ENCODE measurements at regions not wholly inside any gene's neighbourhood (a gene's known extent, or its start where the extent isn't known, plus 50 kb on each side); places are given as distances from the start of the nearest gene placed in this dataset.
"Not testable (repeated sequence)": the region's sequence is repeated elsewhere in the genome, so short reads cannot be mapped to it uniquely, and the experiment has no call there.

DNA sequence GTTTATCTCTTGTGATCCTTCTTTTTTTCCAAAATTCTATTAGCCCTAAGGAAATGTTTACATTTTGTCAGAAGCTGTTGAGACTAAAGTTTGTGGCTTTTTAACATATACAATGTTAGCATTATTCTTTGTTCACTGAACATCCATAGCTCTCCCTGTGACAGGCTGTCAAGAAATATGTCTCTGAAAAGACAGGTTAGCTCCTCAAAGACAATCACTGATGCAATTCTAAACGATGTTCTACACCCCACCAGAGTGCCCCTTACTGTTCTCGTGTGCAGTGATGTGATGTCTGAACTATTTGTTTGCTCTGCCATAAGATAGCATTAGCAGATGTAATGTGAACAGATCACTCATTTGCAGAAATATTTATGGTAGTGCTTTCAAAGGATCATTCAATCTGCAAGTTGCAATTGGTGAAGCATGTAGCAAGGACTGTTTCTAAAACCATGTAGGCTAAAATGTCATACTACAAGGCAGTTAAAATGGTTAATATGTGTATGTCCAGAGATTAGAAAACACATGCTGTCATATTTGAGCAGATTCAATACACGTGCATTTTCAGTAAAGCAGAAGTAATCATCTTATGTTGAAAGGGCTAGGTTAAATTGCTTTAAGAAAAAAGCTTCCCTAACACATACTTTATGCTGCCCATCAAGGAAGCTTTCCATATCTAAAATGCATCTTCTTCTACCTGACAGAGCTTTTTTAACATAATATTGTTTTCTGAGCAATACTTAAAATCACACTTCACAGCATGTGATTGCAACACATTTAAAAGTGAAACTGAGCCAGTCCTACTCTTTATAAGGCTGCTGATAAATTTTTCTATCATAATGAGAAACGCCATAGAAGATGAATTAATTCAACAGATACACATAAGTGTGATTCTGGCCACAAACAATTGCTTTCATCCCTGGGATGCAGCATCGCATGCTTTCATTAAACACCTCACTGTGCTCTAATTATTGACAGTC is 285.7 kb upstream of the UBE2E3 start:
- no peak for DNase-seq

DNA sequence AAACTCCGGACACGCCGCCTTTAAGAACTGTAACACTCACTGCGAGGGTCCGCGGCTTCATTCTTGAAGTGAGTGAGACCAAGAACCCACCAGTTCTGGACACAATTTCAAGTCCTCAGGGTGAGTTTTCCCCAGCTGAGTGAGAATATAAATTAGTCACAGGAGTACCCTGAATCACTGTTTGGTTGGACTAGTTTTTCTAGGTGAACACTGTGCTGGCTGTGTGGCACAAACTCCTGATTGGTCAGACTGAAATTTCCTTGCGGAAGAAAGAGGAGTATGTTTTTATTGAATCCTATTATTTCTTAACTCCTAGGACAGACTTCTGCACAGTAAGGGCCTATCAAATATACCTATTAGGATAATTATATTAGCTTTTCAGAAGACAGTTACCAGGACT is 288.1 kb upstream of the UBE2E3 start:
- no peak for DNase-seq

DNA sequence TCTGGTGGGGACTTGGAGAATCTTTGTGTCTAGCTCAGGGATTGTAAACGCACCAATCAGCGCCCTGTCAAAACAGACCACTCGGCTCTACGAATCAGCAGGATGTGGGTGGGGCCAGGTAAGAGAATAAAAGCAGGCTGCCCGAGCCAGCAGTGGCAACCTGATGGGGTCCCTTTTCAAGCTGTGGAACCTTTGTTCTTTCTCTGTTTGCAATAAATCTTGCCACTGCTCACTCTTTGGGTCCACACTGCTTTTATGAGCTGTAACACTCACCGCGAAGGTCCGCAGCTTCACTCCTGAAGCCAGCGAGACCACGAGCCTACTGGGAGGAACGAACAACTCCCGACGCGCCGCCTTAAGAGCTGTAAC is 288.6 kb upstream of the UBE2E3 start:
- DNase-seq = not testable (repeated sequence)

DNA sequence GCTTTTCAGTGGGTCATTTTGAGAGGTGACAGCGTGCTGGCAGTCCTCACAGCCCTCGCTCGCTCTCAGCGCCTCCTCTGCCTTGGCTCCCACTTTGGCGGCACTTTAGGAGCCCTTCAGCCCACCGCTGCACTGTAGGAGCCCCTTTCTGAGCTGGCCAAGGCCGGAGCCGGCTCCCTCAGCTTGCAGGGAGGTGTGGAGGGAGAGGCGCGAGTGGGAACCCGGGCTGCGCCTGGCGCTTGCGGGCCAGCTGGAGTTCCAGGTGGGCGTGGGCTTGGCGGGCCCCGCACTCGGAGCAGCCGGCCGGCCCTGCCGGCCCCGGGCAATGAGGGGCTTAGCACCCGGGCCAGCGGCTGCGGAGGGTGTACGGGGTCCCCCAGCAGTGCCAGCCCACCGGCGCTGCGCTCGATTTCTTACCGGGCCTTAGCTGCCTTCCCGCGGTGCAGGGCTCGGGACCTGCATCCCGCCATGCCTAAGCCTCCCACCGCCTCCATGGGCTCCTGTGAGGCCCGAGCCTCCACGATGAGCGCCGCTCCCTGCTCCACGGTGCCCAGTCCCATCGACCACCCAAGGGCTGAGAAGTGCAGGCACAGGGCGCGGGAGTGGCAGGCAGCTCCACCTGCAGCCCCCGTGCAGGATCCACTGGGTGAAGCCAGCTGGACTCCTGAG is 289.1 kb upstream of the UBE2E3 start:
- DNase-seq = not testable (repeated sequence)

DNA sequence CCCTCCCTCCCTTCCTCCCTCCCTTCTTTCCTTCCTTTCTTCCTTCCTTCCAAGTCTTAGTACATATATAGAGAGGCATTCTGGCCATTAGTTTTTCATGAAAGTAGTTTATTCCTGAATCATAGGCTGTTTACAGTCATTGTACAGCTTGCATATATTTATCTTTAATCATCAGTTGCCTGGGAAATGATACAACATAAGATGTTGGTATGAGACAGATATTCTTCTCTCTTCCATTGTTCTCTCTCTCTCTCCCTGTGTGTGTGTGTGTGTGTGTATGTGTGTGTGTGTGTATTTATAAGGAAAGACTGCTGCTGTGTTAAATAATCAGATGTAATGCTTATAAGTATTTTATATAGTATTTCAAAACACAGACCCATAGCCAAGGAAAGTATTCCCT is 289.8 kb upstream of the UBE2E3 start:
- no peak for DNase-seq

DNA sequence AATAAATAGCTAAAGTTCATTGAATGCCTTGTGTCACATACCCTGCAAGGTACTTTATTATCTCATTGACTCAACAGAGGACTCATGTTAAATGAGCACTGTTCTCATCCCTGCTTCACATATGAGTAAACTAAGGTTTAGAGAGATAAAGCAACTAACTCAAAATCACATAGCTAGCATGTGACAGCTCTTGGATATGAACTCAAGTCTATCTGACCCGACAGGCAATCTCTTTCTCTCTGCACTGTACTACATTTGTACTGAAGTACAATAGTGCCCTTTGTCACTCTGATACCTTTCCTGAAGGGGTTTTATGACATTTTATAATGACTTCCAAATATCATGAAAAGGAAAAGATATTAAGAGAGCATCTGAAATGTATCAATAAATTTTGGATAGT is 297.5 kb upstream of the UBE2E3 start:
- no peak for DNase-seq

DNA sequence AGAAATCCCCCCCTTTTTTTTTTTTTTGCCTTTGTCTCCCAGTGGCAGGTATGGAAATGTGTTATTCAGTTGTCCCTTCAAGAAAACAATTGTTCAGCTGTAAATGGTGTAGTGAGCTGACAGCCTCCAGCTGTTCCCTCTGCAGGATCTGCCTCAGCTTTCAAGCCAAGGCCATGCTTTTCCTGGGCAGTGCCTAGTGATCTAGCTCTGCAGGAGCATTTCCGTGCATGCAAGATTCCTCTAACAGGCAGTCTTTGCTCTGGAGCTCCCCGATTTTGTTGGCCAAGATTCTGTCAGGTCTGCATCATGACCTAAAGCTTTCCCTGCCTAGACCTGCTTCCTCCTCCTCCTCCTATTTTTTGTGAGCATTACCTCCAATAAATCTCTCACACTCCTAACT is 300.7 kb upstream of the UBE2E3 start:
- no peak for DNase-seq

DNA sequence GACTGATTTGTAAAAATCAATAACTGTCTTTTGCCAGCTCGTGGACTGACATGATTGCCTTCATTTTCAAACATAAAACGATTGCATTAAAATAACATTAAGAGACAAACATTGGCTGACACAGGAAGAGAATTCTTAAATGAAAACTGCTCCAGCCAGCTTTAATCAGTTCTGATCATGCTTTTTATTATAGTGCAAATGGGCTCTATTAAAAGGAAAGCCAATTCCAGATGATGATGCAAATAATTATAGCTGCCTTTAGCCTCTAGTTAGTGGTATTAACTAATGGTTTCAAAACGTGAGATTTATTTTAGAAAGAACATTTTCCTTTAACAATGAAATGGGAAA is 301.8 kb upstream of the UBE2E3 start:
- DNase-seq = no peak

DNA sequence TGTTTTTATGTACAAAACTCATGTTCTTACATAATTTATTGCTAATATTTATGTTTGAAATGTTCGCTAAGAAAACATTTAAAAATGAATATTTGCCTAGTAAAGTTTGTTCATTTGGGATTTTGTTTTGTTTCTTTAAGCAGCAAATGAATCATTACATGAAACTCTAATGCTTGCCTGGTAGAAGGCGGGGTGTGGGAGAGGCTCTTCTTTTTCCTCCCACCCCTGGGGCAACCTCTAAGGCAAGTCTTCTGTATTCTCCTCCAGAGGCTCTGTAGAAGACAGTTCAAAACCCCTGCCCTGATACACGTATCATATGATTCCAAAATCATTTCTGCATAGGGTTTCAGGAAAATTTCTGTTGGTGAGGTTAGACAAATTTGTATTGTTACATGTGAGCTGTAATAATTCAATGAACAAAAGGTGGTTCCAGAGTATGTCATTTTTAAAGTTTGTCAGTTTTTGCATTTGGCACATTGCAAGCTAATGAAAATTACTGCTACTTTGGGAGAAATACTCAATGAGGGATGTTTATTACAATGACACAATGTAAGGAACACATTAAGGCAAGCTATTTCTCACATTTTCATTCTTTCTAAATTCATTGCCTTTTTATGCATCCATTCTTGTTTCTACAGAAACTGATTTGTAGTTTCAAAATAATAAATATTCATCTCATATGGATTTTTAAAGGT is 302.3 kb upstream of the UBE2E3 start:
- no peak for DNase-seq

DNA sequence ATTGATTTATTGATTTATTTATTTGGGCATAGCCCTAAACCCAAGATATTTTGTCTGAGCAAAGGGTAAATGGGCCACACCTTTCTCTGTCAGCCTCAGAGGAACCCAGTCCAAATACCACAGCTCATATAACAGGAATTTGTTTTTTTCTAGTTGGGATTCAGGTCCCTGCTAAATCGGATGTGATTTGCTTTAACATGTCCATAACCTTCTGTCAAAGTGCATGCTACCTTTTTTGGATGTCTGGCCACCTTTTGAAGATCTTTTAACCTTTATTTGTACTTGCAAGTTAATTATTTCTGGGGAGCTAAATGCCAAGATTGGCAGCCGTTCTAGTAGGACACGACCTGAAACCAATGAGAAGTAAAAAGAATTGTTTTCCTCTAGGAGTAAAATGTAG is 303.2 kb upstream of the UBE2E3 start:
- DNase-seq = no peak

DNA sequence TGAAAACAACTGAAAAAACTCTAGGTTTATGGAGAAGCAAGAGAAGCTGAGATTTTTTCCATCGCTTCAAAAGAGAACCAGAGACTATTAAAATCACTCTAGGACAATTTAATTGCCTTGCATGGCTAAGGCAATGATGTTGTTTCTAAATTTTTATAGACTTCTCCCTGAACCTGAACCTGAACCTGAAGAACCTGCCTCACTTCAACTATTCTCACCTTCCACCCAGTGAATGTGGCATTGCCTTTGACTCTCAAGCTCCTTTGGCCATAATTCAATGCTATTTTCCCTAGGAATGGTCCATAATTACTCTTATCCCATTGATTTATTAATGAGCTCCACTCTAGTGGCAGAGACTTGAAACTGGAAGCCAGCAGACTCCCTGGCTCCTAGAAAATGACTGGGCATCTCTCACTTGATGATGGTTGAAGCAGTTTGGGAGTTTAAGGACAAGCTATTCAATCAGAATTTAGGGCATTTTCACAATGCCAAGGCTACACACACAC is 303.8 kb upstream of the UBE2E3 start:
- DNase-seq = no peak

DNA sequence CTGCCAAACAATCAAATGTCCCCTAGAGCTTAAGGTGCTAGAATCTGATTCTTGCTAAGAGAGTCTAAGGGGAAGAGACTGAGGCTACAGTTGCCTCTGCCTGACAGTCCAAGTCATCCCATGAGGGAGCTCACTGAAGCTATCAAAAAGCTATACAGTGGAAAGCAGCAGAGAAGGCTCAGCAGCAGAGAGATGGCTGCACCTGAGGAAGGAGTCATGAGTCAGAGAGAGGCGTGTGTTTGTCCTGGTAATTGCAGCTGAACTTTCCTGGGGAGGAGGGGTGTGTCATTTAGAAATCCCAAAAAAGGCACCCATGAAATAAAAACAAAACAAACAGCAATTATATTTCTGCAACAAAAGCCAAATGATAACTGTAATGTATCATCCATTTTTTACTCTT is 305.2 kb upstream of the UBE2E3 start:
- DNase-seq = no peak

DNA sequence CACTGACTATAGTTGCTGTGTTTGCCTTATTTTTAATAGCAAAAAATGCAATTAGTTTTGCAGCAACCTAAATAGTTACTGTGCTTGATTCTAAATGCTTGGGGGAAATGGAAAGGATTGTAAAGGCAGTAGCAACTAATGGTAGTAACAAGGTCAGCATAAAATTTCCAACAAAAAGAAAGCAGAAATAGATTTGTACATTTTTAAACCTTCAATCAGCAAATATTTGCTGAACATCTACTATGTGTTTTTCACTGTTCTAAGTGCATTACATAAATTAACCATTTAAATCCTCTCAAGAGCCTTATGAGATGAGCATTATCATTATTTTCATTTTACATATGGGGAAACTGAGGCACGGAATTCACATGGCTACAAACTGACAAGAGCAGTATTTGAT is 308.0 kb upstream of the UBE2E3 start:
- no peak for DNase-seq

DNA sequence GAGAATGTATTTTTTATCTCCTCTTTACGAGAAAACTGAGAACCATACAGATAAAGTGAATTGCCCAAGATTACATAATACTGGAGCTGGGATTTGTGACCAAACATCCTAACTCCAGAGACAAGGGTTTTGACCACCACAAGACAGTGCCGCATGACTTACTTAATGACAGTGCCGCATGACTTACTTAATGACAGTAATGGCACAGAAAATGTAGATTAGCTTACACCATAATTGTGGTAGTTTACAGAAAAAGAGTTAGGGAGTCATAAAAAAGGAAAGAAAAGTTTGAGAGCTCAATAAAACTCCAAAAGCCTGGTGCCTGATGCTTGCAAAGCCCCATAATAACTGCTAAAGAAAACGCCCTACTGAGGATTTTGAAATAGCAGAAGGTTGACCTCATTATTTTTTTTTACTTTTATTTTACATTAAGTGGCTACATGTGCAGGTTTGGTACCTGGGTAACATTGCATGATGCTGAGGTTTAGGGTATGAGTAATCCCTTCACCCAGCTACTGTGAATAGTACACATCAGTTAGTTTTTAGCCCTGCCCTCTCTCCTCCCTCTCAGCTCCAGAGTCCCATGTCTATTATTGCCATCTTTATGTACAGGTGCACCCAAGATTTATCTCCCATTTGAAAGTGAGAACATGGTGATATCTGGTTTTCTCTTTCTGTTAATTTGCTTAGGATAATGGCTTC is 310.0 kb upstream of the UBE2E3 start:
- DNase-seq = no peak

DNA sequence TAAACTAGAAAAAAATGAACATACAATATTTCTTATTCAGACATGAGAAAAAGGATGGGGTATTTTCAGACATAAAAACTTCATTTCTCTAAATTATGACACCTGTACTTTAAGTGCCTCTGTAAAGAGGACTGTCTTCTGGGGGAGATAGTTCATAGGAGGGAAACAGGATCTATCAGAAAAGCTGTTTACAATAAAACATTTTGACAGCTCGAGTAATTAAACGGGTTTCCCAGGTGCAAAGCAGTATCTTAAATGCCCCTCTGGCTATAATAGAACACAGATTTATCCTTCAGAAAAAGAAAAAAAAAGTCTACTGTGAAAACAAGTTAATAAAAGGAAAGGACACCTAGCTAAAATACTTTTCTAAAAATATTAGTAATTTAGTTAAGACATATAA is 311.4 kb upstream of the UBE2E3 start:
- DNase-seq = no peak

DNA sequence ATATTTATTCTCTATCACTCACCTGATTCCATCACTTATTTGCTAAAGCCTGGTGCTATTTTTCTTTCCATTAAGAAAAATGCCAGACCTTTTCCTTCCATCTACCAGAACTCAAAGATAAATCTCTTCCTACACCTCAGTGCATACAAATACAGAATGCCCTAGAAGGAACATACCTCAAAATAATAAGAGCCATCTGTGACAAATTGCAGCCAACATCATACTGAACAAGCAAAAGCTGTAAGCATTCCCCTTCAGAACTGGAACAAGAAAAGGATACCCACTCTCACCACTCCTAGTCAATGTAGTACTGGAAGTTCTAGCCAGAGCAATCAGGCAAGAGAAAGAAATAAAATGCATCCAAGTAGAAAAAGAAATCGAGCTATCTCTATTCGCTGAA is 315.9 kb upstream of the UBE2E3 start:
- no peak for DNase-seq

DNA sequence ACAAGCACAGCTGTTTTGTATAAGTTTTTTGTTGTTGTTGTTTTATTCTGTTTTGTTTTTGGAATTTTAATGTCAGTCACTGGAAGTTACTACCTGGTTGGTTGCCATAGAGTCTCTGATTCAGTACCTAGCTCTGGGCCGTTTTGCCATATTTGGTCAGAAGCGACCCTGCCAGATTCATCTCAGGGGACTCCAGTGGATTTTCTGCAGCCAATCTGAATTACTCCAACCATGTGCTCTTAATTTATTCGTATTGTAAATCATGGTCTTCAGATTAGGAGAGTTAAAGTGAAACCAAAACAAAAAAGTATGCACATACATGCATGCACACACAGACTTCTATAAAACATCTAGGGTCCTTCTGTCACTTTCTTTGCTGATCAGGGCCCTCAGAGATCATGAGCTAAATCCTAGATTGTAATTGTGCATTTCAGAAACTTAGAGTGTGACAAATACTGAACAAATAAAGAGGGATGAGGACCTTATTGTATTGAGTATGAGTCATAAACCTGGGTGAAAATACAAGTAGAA is 317.4 kb upstream of the UBE2E3 start:
- no peak for DNase-seq

DNA sequence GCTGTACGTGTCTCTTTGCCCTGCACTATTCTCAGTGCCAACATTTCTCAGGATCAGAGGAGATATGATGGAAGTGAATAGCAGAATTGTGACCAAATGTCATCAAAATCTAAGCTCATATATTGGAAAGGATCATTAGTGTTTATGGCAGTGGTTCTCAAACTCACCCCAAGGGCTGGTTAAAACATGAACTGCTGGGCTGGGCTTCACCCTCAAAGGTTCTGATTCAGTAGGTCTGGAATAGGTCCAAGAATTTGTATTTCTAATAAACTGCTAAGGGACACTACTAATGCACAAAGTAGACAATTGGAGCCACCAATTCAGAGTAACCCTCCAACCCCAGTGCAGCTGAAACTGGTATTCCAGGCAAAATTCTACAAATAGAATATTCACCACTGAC is 317.9 kb upstream of the UBE2E3 start:
- no peak for DNase-seq

DNA sequence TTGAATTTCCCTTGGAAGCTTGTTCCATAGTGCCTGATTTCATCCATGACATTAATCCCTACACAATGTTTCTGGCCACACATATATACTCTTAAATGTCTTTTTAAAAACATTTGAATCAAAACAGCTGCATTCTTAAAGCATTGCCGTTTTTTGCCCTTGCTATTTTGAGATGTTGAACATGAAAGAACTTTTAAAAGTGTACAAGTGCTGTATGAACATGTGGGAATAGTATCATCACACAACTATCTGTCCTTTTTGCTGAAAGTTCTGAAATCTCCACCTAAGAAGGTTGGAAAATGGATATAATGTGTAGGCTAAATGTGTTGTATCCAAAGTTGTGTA is 318.7 kb upstream of the UBE2E3 start:
- no peak for DNase-seq

DNA sequence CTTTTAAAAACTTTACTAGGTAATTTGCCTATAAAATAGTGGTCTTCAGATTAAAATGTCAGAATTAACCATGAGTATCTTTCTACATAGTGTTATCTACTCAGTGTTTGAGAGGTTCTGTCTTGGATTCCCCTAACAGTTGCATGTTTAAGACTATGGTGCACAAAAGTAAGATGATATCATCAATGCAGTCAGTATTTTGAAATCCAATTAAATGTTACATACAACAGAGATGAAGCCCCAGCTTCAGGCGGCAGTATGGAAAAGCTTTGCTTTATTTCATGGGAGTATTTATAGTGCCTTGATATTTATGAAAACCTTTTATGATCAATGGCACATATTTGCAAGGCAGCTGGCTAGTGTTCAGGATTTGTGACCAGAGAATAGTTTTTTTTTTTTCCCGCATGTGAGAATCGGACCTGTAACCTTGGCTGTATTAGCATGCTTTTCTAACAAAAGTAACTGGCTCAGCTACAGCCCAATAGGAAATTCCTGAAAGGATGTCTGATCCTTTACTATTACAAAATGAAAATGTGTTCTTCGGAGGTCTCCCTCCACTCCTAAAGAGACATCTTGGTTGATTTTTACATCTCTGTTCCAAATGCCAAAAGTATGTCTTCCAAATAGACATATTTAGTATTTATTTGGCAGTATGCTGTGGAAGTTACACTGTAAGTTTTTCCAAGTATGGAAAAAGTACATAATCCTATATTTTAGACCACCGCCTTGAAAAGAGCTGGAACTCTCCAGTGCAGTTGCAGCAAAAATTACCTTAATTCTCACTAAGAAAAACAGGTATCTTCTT is 319.3 kb upstream of the UBE2E3 start:
- no peak for DNase-seq

DNA sequence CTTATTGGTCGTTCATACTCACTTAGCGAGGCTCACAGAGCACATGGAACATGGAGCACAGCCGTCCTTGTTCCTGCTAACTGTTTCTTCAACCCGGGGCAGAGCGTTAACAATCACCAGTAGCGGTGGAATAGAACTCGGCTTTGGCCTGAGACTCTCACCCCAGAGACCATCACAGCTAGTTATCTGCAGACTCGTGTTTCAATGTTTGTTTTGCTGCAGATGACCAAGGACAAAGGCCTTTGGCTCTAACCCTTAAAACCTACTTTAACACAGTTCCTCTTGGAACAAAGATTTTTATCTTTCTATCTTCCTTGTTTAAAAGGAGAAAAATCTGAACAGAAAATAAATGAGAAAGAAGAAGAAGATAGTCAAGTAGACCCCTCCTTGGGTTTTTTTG is 320.2 kb upstream of the UBE2E3 start:
- no peak for DNase-seq

DNA sequence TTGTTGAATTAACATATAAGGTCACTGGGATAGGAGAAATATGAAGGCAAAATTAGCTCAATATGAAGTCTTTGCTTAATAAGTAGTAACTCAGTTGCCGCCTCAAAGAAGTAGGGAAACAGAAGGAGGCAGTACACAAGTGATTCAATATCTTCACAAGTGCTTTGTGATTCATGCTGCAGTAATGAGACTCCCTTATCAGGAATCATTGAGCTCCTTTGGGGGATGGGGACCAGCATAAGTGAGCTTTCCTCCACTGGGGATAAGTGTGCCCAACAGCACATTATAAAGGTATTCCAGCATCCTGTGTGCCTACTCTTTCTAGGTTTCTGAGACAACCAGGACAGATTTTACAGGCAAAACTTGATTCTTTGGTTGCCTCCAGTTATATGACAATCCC is 323.4 kb upstream of the UBE2E3 start:
- no peak for DNase-seq

Data from suppressor macrophage treated with lipopolysaccharide for 4 hours (primary cell).